Nephron progenitor cell (in vitro differentiated cells): ENCODE measurements at regions not wholly inside any gene's neighbourhood (a gene's known extent, or its start where the extent isn't known, plus 50 kb on each side); places are given as distances from the start of the nearest gene placed in this dataset.

Experiments used
- DNase-seq: peaks from one replicate; pipeline ENCODE4 v3.0.0; 2021
- H3K27ac Mint-ChIP-seq: 2 replicates; pipeline ENCODE4 v1.8.0; 2021; ENCODE audit warnings: mild to moderate bottlenecking, moderate library complexity, mixed read lengths
- H3K27me3 Mint-ChIP-seq: 2 replicates; pipeline ENCODE4 v1.8.0; 2021; ENCODE audit warnings: mild to moderate bottlenecking, low read depth, mixed read lengths; ENCODE audit not compliant: poor library complexity
- H3K36me3 Mint-ChIP-seq: 2 replicates; pipeline ENCODE4 v1.8.0; 2021; ENCODE audit warnings: low read depth, mixed read lengths
- H3K4me1 Mint-ChIP-seq: 2 replicates; pipeline ENCODE4 v1.8.0; 2021; ENCODE audit warnings: mixed read lengths
- H3K4me3 Mint-ChIP-seq: 2 replicates; pipeline ENCODE4 v1.8.0; 2021; ENCODE audit warnings: mild to moderate bottlenecking, moderate library complexity, mixed read lengths
- H3K9me3 Mint-ChIP-seq: 2 replicates; pipeline ENCODE4 v1.8.0; 2021; ENCODE audit warnings: mild to moderate bottlenecking, moderate library complexity, mixed read lengths
- CTCF ChIP-seq: fragments of 200-600 bp; sonication (generic); IDR thresholded peaks from 2 replicates; pipeline ENCODE4 v1.5.0; 2021; ENCODE audit warnings: antibody characterized with exemption

GRCh38 chr11:127629200-127629599, 628.6 kb upstream of the KIRREL3 start:
- TF ChIP-seq CTCF: no peak
- H3K4me1 Mint-ChIP-seq: peaks cover 56% of the 10 kb centered on the region
- no peaks in the 10 kb centered on the region for H3K36me3 Mint-ChIP-seq
- no peaks in the 10 kb centered on the region for H3K27me3 Mint-ChIP-seq
- no peak overlapping the region for H3K27ac Mint-ChIP-seq
- H3K4me3 Mint-ChIP-seq: no peak overlapping the region
- no peaks in the 10 kb centered on the region for H3K9me3 Mint-ChIP-seq
- no peak for DNase-seq

GRCh38 chr11:127628458-127628785, 627.9 kb upstream of the KIRREL3 start:
- H3K9me3 Mint-ChIP-seq: no peaks in the 10 kb centered on the region
- TF ChIP-seq CTCF: no peak
- peaks cover 64% of the 10 kb centered on the region for H3K4me1 Mint-ChIP-seq
- peak overlapping the region; percentile 51 for H3K27ac Mint-ChIP-seq
- no peak overlapping the region for H3K4me3 Mint-ChIP-seq
- no peaks in the 10 kb centered on the region for H3K36me3 Mint-ChIP-seq
- H3K27me3 Mint-ChIP-seq: peaks cover 2% of the 10 kb centered on the region
- no peak for DNase-seq

DNA sequence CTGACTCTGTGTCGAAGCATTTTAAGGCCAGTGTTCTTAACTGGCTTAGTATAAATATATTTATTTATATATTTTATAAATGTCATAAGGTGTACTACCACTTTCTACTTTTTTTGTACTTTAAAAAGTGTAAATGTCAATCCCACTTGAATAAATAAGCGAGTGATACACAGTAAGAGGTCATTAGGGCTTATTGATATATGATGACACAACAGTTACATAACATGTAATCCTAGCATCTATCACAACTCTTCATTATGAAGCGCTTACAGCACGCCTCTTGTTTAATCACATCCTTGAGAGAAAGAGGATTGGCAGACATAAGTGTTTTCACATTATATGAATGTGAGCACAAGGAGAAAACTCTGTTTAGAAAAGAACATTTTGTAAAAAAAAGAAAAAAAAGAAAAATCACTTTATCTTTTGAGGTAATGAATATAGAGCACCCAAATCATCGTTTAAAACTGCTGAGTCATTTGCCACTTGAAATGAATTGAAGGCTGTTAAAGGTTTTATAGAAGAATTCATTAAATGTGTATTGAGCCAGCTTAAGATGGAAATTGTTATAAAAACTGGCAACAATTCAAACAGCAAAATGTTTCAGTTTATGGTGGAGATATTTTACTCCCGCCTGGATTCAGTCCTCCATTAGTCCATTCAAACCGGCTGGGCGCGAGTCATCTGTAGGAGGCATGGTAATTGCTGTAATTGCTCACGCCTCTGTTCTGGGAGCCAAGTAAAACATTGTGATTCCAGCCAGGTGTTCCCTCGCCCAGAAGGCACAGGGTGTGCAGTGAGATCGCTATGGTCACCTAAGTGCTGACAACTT, 627.3 kb upstream of the KIRREL3 start:
- H3K27ac Mint-ChIP-seq: no peak overlapping the region
- DNase-seq: no peak
- no peaks in the 10 kb centered on the region for H3K36me3 Mint-ChIP-seq
- peaks cover 67% of the 10 kb centered on the region for H3K4me1 Mint-ChIP-seq
- TF ChIP-seq CTCF: no peak
- peaks cover 2% of the 10 kb centered on the region for H3K27me3 Mint-ChIP-seq
- H3K4me3 Mint-ChIP-seq: no peak overlapping the region
- no peaks in the 10 kb centered on the region for H3K9me3 Mint-ChIP-seq

DNA sequence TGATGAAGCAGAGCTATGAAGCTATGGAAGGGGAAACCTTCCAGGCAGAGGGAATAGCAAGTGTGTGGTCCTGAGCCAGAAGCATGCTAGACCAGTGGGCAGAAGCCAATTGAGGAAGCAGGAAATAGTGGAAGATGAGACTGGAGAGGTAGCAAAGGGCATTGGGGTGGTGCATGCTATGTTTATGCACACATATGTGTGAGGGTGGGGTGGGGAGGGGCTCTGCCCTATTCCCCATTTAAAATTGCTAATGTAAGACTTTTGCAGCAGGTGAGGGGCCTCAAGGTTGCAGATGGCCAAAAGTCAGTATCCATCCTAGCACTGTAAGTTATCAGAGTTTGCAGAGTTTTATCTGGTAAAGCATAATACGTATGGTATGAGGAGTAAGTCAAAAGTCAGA, 626.6 kb upstream of the KIRREL3 start:
- no peak overlapping the region for H3K27ac Mint-ChIP-seq
- peaks cover 60% of the 10 kb centered on the region for H3K4me1 Mint-ChIP-seq

GRCh38 chr11:127625402-127625801, 624.8 kb upstream of the KIRREL3 start:
- Mint-ChIP-seq H3K36me3 (no peaks in the 10 kb centered on the region), H3K4me3 (no peak overlapping the region), H3K27ac (peak overlapping the region; percentile 62), H3K4me1 (peaks cover 46% of the 10 kb centered on the region), H3K9me3 (no peaks in the 10 kb centered on the region), H3K27me3 (peaks cover 5% of the 10 kb centered on the region)
- no peak for DNase-seq
- TF ChIP-seq CTCF: no peak

More for the DNA sequence above, 626.6 kb upstream of the KIRREL3 start:
- no peak for DNase-seq
- TF ChIP-seq CTCF: no peak
- Mint-ChIP-seq H3K27me3 (peaks cover 5% of the 10 kb centered on the region), H3K4me3 (no peak overlapping the region), H3K9me3 (no peaks in the 10 kb centered on the region), H3K36me3 (no peaks in the 10 kb centered on the region)

GRCh38 chr11:127624306-127624856, 623.8 kb upstream of the KIRREL3 start:
- H3K36me3 Mint-ChIP-seq: no peaks in the 10 kb centered on the region
- peaks cover 46% of the 10 kb centered on the region for H3K4me1 Mint-ChIP-seq
- H3K4me3 Mint-ChIP-seq: no peak overlapping the region
- peak overlapping the region; percentile 49 for H3K27ac Mint-ChIP-seq
- no peak for TF ChIP-seq CTCF
- H3K27me3 Mint-ChIP-seq: peaks cover 5% of the 10 kb centered on the region
- H3K9me3 Mint-ChIP-seq: no peaks in the 10 kb centered on the region
- DNase-seq: no peak
